ENCODE measurements at regions not wholly inside any gene's neighbourhood (a gene's known extent, or its start where the extent isn't known, plus 50 kb on each side); places are given as distances from the start of the nearest gene placed in this dataset.

- ChIA-PET POLR2A (ENCODE audit: low non-redundant PET) (no interaction called here), CTCF (interaction anchor here (0.6 to 1.4 kb wide), 14 partner anchors 52 to 1861 kb away, joined by 3 to 7 read pairs (median 4); no protein-coding TSS in a partner anchor)
- DNase-seq (ENCODE audit: low spot score): peak; percentile 49
- TF ChIP-seq CTCF (conservative IDR thresholded peaks at IDR 0.05; ENCODE audit: low read depth): peak; percentile 90
- H3K27ac ChIP-seq: no peak overlapping the region
Measured at GRCh38 chr5:24110004-24110615, 534.7 kb downstream of the CDH10 start.

GRCh38 chr5:24112420-24112819 is 532.4 kb downstream of the CDH10 start:
- no peak for DNase-seq (ENCODE audit: low spot score)
- ChIA-PET CTCF (interaction anchor here (0.6 to 2.1 kb wide), 4 partner anchors 107 to 1079 kb away, joined by 3 to 8 read pairs (median 4); no protein-coding TSS in a partner anchor), POLR2A (ENCODE audit: low non-redundant PET) (no interaction called here)
- no peak overlapping the region for H3K27ac ChIP-seq
- TF ChIP-seq CTCF (conservative IDR thresholded peaks at IDR 0.05; ENCODE audit: low read depth): no peak

GRCh38 chr5:24118351-24118750 is 526.4 kb downstream of the CDH10 start:
- DNase-seq (ENCODE audit: low spot score): no peak
- no peak for TF ChIP-seq CTCF (conservative IDR thresholded peaks at IDR 0.05; ENCODE audit: low read depth)
- POLR2A ChIA-PET (ENCODE audit: low non-redundant PET): no interaction called here
- CTCF ChIA-PET: no interaction called here
- no peak overlapping the region for H3K27ac ChIP-seq

GRCh38 chr5:24135536-24135935 is 509.2 kb downstream of the CDH10 start:
- ChIA-PET POLR2A (ENCODE audit: low non-redundant PET) (no interaction called here), CTCF (no interaction called here)
- TF ChIP-seq CTCF (conservative IDR thresholded peaks at IDR 0.05; ENCODE audit: low read depth): no peak
- DNase-seq (ENCODE audit: low spot score): peak; percentile 25
- H3K27ac ChIP-seq: no peak overlapping the region

GRCh38 chr5:24141046-24141445 is 503.7 kb downstream of the CDH10 start:
- no peak overlapping the region for H3K27ac ChIP-seq
- ChIA-PET CTCF (interaction anchor here (0.7 kb wide), 1 partner anchor 135 kb away, joined by 3 read pairs; no protein-coding TSS in a partner anchor), POLR2A (ENCODE audit: low non-redundant PET) (no interaction called here)
- DNase-seq (ENCODE audit: low spot score): no peak
- TF ChIP-seq CTCF (conservative IDR thresholded peaks at IDR 0.05; ENCODE audit: low read depth): no peak

GRCh38 chr5:24142341-24142740 is 502.4 kb downstream of the CDH10 start:
- TF ChIP-seq CTCF (conservative IDR thresholded peaks at IDR 0.05; ENCODE audit: low read depth): no peak
- ChIA-PET CTCF (no interaction called here), POLR2A (ENCODE audit: low non-redundant PET) (no interaction called here)
- no peak overlapping the region for H3K27ac ChIP-seq
- no peak for DNase-seq (ENCODE audit: low spot score)

Measured in RWPE1 (cell line).